Stimulated activated CD8-positive, alpha-beta memory T cell treated with anti-CD3 and anti-CD28 coated beads, Interleukin-15, amount 100 ng/mL, for 1 hour (primary cell): ENCODE measurements at regions not wholly inside any gene's neighbourhood (a gene's known extent, or its start where the extent isn't known, plus 50 kb on each side); places are given as distances from the start of the nearest gene placed in this dataset.

Experiments
- DNase-seq: peaks from one replicate; pipeline ENCODE4 v3.0.0-alpha.2; 2020; ENCODE audit warnings: low read depth

DNA sequence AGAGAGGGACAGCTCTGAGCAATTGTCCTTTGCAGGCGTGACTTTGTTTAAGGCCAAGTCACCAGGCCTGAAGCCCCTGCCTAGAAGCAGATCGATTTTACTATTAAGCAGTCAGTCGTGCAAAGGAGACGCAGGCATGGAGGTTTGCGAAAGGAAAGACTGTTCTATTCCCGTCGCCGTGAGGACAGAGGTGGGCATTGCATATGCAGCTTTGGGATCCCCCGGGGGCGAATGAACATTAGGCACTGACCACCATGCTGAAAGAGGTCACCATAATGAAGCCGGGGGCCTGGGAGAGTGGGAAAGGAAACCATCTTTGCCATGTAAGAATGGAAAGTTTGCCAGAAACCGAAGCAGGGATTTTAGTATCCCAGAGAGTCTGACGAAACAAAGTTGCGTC, 231.6 kb downstream of the BCL11A start:
- no peak for DNase-seq

DNA sequence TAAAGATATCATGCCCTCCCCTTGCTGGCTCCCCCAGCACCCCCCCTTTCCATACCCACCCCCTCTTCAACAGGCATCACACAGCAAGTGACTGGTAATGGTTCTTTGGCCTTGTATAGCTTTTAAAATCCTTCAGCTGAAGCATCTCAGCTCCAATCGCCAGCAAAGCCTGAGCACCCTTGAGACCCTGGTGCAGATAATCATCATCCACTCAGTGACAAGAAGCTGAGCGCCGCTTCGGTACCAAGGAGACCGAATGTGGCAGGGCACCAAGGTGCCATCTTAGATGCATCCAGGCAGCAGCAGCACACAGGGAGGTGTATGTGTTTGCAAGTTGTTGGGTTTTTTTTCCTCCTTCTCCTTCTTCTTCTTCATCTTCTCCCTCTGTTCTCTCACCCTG, 232.7 kb downstream of the BCL11A start:
- no peak for DNase-seq

DNA sequence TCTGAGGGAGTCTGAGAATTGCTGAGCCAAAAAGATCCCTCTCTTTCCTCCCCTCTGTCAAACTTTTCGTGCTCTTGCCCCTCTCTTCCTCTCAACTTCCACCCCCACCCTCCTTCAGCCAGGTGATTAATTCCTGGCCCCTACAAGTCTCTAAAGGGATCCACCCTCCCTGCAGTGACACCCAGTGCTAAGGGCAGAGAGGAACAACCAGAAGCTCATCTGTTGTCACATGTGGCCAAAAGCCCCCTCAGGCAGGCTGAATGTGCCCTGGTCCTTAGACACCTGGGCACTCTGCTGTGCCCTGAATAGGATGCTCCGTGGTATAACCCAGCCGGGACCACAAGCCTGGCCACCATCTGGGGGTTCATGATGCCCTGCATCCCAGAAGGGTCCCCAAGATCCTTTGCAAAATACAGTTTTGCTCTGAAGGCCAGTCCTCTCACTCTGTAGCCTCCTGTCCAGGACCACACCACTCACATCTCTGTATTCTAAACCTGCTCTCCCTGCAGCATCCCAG, 234.4 kb downstream of the BCL11A start:
- no peak for DNase-seq

DNA sequence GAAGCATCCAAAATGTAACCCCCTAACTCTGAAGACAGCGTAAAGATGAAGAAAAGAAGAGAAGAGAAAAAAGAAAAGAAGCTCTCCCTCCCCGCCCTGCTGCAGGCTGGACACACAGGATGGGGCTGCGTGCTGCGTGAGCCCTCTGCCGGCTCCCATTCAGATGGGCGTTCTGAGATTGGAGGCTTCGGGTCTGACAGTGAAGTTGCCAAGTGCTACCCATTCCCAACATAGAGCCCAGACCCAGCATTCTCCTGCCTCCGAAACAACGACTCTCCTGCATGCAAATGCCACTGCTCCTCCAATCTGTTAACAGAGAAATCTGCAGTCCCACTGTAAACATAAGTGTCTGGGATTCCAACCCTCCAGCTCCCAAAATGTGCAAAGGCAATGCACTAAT, 234.9 kb downstream of the BCL11A start:
- DNase-seq = no peak

DNA sequence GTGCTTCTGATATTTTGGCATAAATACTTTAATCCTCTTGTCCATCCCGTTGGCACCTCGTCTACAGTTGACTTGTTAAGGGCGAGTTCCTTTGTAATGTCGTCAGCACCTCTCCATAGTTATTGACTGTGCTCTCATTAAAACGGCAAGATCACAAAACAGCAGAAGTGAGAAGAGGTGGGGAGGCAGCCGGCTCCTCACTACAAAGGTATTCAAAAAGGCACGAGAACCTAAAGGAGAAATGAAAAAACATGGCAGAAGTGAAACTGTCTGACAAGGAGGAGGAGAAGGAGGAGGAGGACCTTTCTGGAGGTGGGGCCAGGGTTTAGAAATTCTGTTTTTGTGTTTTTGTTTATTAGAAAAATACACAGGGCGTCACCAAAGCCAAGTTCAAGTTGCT, 235.6 kb downstream of the BCL11A start:
- no peak for DNase-seq

DNA sequence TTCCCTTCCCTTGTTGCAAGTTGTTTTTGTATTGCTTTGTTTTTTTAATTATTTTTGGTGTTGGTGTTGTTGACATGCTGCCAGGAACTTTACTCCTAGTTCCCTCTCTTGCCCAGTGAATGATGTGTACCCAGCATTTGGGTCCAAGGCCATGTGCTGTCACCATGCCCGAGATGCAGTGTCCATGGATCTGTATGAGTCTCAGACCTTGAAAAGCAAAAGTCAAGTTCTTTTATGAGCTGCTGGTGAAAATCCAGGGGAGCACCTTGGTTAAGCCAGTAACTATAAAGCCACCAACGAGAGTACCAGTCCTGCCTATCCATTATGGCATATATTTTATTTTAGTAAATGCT, 236.4 kb downstream of the BCL11A start:
- no peak for DNase-seq

DNA sequence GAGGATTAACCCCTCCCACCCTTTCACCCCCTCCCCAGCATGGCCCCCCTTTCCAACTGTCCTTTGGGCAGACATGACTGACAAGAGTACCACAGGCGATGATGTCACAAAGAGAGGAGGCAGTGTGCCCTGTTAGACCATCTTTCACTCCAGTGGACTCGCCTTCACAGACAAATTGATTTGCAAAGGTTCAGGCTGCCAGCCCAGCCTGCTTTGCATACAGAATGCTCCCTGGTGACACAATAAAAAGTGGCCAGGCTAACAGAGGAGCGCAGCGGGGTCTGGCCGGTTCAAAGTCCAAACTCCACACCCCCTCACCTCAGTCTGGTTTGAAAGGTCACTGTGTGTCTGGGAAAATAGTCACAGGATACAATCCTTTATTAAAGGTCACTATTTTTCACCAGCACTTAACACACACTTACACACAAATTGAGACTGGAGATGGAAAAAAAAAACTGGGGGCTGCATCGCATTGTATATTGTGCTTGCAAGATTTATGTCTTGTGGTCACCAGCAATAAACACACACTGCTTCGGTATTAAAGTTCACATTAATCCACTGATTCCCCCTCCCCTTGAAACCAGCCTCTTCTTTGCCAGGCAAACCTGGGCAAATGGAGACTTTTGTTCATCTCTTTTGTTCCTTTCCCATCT, 236.9 kb downstream of the BCL11A start:
- no peak for DNase-seq

DNA sequence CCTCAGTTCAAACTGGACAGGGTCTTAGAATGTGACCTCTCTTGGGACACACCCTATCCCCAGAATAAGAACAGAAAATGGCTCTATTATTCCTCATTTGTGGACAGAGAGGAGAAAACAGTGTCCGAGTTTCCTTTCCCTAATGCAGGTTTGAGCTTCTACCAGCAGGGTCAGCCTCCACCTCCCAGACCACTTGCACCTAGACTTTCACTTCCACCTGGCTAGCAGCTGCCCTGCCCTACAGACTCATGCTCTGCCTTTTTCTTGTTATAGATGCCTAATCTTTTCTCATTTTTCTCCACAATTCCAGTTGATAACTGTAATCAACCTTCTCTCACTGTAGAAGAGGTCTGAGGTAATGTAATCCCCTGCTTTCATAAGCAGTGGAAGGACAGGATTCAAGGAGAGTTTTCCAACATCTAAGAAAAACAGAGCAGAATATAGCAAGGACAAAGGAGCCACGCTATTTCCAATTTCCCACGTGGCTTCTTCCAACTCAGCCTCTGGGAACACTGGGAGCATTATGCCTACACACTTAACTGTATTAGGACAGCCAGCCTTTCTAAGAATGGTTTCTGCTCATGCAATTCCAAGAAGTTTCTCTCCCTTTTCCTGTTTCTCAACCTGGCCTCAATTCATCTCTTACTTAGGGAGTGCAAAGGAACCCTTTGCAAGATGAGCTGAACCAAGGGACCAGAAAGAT, 239.8 kb downstream of the BCL11A start:
- DNase-seq = no peak

DNA sequence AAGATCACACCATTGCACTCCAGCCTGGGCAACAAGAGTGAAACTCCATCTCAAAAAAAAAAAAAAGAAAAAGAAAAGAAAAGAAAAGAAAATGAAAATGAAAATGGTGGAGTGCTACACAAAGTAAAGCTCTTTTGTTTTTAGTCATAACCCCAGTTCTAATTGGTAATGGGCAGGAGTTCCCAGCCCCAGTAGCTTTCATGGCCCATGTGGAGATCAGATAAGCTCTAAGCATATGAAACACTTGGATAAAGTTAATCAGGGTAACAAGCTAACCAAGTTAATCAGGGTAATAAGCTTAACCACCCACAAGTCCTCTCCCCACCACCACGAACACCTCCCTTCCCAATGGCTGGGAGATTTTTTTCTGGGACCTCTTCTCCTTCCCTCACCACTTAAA, 240.8 kb downstream of the BCL11A start:
- DNase-seq = no peak

DNA sequence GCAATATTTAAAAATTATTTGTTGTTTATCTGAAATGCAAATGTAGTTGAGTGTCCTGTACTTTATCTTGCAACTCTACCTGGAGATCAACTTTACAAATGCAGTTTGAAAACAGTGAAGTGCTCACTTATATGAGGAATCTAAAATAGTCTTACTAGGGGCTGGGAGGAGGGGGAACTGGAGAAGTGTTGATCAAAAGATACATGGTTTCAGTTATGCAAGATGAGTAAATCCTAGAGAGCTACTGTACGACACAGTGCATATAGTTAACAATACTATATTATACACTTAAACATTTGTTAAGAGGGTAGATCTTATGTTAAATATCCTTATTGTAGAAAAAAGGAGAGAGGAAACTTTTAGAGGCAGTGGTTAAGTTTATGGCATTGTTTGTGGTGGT, 241.9 kb downstream of the BCL11A start:
- DNase-seq = no peak

DNA sequence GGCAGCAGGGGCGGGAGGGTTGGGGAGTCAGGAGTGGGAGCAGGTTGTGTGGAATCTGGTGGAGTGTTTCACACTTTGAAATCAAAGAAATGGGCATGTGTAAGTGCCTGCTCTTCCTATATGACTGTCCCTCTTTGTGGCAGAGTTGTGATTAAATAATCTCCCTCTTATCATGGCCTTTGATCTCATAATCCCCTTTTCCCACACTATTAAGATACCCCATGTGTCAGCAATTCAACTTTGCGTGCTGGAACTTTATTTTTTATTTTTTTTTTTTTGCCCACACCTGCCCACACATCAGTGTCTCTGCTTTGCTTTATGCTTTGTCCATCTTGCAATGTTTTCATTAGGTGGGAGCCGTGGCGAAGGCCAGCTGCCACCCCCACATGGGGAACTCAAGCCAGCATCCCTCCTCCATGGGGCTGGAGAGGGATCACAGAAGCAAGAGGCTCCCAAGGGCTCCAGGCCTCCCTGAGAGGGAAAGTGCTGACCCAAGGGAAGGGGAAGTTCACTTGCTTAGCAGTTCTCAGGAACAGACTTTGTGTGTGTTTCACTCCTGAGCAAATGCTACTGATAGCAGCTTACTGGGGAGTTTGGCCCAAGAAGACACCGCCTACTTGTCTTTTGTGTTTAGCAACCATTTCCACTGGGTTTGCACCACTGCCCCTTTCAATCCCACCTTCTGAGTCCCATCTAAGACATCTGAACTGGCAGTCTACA, 243.4 kb downstream of the BCL11A start:
- no peak for DNase-seq

DNA sequence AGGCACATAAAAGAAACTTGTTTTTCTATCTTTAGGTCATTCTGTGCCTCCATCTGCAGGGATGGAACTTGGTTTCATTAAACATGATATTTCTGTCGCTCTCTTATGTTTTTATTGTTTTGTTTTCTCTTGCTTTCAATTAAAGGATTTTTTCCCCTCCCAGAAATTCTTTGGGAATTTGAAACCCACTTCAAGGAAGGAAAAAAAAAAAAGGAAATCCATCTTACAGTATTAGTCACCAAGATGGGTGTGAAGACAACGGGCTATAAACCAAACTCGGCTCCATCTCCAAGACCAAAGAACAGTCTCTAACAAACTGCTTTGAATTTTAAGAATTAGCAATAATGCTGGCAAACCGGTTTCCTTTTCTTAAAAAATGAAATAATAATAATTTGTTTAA, 244.1 kb downstream of the BCL11A start:
- no peak for DNase-seq

DNA sequence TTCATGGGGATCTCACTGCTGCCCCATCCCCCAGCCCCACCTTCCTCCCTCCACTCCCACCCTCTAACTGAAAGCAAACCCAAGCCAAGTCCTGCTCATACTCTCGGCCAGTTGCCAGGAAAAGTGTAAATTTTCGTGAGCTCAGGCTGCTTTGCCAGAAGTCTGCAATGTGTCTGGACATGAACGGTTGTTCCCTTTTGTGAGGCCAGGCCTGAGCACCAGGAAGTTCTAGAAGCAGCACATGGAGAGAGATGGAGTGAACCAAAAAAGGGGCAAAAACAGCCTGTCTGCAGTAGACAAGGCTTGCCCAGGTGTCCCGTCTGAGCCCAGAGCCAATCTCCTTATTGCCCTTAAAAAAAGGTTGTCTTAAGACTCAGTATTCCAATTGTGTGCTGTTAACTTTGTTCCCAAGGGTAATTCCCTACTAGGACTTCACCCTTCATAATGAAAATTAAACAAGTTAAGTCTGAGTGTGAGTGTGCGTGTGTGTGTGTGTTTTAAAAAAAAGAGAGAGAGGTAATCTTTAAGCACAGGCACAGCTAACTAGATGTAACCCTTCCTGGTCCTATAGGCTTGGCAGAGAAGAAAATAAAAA, 247.1 kb downstream of the BCL11A start:
- no peak for DNase-seq

DNA sequence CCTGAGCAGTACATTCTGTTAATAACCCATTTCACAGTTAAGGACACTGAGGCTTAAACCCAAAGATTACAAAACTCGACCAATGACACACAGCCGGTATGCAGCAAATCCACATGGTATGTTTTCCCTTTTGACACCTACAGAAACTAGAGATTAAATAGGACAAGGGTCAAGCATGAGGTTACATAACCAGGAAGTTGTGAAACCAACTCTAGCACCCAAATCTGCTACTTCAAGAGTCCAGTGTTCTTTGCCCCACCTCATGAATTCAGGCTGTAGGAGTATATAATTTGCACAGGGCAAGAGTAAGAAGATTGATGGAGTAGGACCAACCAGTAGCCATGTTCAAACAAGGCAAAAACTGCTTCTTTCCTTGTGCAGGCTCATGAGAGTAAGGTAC, 249.8 kb downstream of the BCL11A start:
- DNase-seq = no peak

DNA sequence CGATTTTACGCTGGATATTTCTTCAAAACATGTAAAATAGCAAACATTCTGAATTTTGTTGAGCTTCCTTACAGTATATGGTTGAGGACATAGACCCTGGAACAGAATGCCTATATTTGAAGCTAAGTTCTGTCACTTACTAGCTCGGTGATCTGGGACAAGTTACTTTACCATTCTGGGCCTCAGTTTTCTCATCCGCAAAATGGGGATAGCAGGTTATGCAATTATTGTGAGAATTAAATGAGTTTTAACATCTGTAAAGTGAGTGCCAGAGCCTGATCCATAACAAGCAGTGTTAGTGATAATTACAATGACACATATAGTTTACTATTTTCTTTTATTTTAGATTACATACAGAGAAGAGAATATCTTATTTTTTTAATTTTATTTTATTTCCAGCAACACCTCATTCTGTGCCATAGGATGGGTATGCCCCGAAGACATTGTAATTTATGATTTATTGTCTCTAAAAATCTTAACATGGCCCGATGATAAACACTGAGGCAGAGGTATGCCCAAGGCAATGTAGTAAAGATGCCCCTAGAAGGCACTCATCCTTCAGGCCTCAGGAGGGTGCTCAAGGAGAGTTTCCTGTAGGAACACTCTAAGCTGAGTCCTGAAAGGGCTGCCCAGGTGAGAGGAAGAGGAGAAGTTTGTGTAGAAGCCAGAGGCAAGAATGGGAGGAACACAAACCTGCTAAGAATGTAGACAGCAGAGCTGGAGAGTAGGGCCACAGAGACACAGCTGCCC, 250.9 kb downstream of the BCL11A start:
- no peak for DNase-seq

DNA sequence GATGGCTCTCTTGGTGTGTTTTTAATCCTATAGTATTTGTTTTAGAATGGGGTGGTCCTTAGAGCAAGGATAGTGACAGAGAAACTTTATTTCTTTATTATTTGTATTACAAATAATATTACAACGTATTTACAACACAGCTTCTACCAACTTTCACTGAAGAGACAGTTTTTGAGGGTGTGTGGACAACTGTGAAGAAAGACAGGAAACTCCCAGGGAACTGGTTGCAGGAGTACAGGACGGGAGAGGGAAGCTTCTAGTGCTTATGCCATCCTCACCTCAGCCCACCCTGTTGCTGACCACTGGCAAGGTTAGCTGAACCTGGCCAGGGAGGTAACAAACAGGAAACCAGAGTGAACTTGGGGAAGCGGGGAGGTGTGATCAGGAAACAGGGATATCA, 251.7 kb downstream of the BCL11A start:
- no peak for DNase-seq

DNA sequence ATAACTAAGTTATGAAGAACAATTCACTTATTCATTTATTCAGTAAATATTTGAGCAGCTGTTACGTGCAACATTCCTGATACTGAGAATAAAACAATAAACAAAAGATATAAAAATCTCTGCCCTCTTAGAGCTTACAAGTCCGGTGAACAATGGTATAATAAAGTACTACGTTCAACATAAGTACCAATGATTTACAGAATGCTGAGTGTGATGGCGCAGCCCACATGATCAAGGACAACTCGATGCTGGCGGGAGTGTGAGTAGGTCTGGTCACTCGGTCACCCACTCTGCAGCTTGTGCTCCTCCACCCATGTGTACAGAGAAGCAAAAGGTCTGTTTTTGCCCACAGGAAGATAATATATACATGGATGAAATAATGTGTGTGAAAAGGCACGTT, 254.3 kb downstream of the BCL11A start:
- no peak for DNase-seq

DNA sequence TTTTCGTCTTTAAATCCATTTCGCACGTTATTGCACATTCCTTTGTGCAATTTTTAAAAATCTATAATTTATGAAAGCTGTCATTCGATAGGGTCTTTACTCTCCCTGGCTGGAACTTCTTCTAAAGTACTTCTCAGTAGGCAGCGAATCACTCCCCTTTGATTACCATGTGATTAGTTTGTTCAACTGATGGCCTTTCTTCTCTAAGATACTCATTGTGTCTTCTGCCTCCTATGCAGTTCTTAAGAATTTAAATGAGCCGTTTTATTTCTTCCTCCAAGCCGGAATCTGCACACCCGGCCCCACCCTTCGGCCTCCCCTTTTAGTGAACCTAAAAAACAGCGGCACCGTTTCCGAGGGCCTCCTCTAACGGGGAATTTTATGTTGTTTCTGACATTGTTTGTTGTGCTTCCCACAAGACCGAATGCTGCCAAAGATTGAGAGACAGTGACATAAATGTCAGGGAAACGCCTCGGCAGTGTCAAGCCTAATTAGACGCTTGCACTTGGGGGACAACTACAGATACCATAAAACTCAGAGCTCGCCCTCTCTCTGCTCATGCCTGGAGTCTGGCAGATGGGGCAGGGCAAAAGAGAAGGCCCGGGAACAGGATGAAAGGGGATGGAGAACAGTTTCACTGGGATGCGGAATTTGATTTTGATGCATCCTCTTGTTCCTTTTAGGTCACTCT, 255.3 kb downstream of the BCL11A start:
- DNase-seq = no peak

DNA sequence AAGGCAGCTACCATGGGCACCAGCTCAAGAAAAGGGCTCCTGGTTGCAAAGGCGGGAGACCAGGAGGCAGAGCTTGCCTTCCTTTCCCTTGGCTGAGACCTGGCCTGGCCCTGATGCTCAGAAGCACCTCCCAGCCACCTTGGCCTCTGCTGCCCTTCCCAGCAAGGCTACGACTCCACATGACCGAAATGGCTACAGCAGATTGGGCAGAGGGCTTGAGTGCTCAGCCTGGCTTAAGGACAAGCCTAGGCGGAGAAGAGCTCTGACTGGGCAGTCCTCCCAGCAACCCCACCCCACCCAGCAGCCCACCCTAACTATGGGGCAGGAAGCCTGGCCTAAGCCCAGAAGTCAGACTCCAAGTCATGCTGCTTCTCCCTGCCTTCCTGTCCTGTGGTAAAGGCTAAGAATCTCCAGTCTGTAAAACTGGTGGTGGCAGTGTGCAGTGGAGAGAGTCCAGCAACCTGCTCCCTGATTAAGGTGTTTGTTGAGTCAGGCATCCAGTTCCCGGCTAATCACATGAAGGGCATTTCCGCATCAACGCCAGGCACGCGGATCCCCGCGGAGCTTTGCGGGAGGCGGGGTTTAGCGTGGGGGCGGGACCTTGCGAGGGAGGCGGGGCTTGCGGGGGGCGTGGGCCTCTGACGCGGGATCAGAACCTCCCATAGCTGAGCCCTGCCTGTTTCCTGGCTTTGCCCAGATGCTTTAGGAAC, 256.0 kb downstream of the BCL11A start:
- no peak for DNase-seq

DNA sequence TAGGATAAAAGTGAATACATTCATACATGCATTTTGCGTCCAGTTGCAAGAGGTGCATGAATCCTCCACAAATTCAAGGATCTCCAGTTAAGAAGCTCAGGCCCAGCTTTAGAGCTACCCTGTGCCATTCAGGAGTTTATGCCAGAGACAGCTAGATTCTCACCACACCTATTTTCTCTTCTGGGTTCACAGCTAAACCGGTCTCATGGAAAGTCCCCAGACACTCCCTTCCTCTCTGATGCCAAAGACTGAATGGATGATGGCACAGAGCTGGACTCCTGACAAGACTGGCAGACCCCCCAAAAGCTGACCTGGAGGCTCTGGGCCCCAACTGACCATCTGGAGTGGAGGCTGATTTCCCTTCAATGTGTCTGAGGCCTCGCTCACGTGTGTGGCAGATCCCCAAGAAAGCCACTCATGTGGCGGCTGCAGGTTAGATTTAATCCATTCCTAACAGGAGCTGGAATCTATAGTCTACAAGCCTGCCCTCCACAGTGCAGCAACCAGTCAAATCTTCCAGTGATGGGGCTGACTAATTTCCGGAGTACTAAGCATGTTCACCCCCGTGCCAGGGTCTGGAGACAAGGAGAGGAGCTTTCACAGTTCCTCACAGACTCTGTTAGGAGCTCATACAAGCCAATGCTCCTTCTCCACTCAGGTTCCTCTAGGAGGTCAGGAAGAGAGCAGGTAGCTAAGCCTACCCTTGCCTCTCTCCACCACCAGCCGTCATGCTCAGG, 257.1 kb downstream of the BCL11A start:
- no peak for DNase-seq
